Frontal cortex (tissue), 3 donors: ENCODE measurements at regions not wholly inside any gene's neighbourhood (a gene's known extent, or its start where the extent isn't known, plus 50 kb on each side); places are given as distances from the start of the nearest gene placed in this dataset.

ENCODE experiments used
- DNase-seq, 2 donors: peaks; one replicate each; pipeline ENCODE4 v3.0.0; 2012; ENCODE audit warnings: low spot score in 2 of 2
- FAIRE-seq: peaks from 2 replicates; lab custom pipeline; 2012; peaks lifted over from hg19 to GRCh38; lab: Jason Lieb, UNC
- donor health status: control.
- donor health status: control.
- donor health status: control.

GRCh38 chr21:32185103-32185502 lies 93.7 kb downstream of the MIS18A start:
- no peak for FAIRE-seq
- no peak for DNase-seq

- DNase-seq, result no peak
- FAIRE-seq, result no peak
Measured at GRCh38 chr21:32184485-32184884, 94.4 kb downstream of the MIS18A start.

GRCh38 chr21:32184065-32184464 lies 94.8 kb downstream of the MIS18A start:
- FAIRE-seq, result no peak

DNA sequence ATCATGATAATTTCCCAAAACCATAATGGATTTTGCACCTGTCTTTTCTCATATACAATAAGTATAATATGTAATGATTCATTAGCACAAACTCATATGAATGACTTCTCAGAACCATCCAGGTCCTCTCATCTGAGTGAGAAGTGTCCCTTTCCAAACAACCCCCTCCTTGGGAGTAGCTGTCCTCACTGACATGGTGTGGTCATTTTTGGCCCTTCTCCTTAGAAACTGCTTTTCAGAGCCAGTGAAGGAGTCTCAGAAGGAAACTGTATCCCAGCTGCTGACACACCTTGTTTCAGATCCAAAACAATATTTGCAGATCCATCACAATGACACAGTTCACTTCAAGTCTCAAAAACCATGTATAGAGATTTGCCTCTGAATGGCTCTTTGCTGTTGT lies 95.5 kb downstream of the MIS18A start:
- FAIRE-seq (no peak), DNase-seq (no peak)

More at GRCh38 chr21:32184065-32184464, 94.8 kb downstream of the MIS18A start:
- no peak for DNase-seq

- DNase-seq (no peak), FAIRE-seq (no peak)
Measured at GRCh38 chr21:32182449-32182848, 96.4 kb downstream of the MIS18A start.

DNA sequence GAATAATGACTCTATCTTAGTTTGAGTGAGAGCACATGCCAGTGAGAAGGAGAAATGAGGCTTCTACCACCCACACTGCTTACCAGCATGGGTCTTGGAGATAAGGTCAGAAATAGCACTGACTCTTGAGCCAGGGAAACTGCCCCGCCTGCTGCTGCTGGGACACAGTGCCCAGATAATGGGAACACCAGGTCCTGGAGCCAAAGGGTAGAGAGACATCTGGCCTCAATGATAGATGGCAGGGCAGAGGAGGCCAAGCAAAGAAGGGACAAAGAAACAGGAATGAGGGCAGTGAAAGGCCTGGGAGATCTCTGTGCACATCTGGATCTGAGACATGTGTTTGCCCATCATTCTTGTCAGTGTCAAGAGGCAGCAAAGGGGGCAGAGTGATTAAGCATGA lies 97.4 kb downstream of the MIS18A start:
- no peak for DNase-seq
- FAIRE-seq, result no peak

DNA sequence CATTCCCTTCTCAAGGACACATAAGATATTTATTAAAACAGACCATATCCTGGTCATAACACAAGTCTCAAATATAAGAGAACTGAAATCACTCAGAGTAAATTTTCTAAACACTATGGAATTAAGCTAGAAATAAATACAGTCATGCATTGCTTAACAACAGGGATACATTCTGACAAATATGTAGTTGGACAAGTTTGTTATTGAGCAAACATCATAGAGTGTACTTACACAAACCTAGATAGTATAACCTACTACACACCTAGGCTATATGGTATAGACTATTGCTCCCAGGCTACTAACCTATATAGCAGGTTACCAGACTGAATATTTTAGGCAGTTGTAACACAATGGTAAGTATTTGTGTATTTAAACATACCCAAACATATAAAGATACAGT lies 104.0 kb downstream of the MIS18A start:
- DNase-seq (no peak), FAIRE-seq (no peak)

- no peak for FAIRE-seq
- no peak for DNase-seq
Measured at GRCh38 chr21:32173121-32173724, 105.6 kb downstream of the MIS18A start.

GRCh38 chr21:32172106-32172505 lies 106.7 kb downstream of the MIS18A start:
- DNase-seq, result no peak
- no peak for FAIRE-seq

DNA sequence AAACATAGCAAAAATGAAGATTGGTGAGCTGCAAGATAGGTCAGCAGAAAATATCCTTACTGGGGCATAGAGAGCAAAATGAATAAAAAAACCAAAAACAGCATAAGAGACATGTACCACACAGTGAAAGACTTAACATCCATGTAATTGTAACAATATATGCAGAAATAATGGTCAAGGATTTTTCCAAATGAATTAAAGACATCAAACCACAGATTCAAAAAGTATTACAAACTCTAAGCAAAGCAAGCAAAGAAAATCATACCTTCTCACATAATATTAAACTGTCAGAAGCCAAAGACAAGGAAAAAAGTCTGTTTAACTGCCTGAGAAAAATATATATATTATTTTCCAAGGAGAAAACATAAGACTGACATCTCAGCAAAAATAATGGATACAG lies 111.3 kb downstream of the MIS18A start:
- DNase-seq (no peak), FAIRE-seq (no peak)

DNA sequence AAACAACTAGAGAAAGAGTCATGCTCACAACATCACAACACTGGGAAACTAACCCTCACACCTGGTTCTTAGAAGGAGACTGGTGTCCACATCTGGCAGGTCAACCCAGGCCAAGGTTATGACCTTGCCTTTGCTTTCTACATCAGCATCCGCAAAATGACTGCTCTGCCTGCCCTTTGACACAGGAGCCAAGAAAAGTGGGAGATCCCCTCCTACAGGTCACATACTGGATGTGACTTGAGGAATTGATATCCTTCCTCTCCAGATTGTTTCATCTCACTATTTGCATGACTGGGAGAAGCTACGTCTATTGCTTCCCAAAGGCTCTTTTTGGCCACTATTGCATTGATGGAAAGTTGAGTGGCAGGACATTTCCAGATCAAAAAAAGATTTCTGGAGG lies 115.5 kb downstream of the MIS18A start:
- DNase-seq, result no peak
- no peak for FAIRE-seq

DNA sequence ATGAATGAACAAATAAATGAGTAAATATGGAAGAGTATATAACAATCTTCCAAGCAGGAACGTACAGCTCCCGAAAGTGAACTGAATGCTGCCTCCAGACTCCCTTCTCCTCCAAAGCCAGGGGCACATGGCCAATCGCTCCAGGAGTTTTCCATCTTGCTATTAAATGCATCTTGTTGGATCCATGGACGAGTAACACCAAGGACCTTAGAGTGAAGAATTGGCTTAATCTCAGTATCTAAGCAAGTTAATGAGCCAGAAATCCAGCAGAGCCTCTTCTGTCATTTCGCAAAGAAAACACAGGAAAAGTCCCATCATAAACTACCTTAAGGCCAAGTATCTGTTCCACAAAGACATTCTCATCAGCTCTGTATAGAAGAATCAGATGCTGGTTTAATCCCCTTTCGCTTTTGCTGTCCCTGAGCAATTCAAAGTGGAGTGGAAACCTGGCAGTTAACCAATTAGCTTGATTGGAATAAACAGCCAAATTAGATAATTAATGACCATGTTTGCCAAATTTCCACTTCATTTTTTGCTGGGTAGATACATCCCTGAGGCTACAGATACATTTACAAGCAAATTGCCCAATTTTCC lies 116.0 kb downstream of the MIS18A start:
- DNase-seq (no peak), FAIRE-seq (no peak)

DNA sequence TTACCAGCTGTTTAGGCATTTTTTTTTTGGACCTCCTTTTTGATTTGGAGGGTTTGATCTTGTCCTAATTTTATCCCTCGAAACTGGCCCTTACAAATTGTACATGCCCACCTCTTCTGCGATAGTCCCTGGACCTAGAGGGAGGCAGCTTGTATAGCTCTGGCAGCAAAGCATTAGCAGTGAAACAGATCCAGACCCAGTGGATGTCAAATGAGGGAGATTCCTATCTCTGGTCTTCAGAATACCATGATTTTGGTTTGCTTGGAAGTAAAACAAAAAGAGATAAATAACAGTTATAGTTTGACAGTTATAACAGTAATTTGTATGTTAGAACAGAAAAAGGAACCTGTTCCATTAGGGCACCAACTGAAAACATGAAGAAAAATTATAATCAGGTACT lies 123.6 kb downstream of the MIS18A start:
- DNase-seq, result no peak
- no peak for FAIRE-seq

DNA sequence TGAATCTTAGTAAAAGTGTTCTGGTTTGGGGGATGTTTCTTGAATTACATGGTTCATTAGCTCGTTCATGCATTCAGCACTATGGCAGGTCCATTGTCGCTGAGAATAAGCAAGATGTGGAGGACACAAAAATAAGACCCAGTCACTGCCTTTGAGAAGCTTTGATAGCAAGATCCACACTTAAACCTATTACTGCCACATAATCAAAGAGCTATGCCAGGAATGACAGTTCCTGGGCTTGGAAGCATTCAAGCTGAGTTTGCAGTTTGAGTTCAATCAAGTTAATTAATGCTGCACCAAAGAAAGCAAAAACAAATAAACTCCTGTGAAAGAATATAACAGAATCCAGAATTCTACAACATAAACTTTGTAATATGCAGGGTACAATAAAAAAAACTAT lies 131.8 kb downstream of the MIS18A start:
- no peak for FAIRE-seq
- DNase-seq, result no peak

DNA sequence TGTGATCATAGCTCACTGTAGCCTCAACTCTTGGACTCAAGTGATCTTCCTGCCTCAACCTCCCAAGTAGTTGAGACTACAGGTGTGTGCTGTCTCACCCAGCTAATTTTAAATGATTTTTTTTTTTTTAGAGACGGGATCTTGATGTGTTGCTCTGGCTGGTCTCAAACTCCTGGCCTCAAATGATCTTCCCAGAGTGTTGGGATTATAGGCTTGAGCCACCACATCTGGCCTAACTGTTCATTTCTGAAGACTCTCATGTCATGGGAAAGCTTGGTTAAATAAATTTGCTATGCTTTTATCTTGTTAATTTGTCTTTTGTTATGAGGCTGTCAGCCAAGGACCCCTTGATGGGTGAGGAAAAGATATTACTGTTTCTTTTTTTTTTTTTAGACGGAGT lies 134.0 kb downstream of the MIS18A start:
- no peak for FAIRE-seq

DNA sequence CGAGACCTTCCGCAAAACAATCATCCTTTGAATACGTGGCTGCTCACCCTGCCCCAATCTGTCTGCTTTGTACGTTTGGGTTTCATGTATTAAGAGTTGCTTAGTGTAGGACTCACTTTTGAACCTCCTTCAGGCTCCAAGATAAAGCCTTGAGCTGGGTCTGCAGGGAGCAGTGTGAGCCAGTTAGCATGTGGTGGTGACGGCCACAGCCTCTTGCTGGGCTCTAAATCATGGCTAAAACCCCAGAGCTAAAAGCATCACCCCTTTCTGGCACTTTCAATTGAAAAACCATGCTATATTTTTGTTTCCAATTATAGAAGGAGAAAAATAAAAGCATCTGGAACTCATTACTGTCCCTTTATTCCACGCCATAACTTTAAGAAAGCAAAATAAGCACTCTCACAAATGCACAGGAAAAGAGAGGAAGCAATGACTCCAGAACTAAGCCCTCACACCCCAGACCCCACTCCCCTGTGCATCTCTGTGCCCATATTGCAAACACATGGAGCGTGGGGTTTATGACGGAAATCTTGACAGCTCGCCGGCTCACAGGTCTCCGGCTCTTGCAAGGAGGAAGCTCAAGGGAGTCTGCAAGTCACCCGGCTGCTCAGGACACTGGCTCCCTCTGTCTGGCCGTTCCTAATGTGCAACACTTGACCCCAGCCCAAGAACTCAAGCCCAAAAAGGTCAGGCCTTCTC lies 135.5 kb downstream of the MIS18A start:
- no peak for FAIRE-seq
- DNase-seq, result no peak

More for the DNA sequence above, 134.0 kb downstream of the MIS18A start:
- no peak for DNase-seq

DNA sequence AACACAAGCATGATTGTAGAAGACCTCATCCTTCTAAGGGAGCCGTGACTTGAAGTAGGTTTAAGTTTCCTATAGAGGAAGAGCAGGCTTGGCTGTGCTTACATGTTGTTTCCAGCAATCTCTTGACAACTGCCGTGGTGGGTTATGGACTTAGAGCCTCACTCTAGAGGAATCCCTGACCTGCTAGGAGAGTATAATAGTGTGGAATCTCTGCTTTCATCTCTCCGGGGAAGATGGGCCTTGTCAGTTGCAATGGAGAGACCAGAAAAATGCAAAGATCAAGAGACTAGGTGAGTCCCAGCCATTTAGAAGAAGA lies 137.6 kb downstream of the MIS18A start:
- no peak for DNase-seq
- FAIRE-seq, result no peak

- FAIRE-seq (no peak), DNase-seq (no peak)
Measured at GRCh38 chr21:32140604-32141317, 138.1 kb downstream of the MIS18A start.

DNA sequence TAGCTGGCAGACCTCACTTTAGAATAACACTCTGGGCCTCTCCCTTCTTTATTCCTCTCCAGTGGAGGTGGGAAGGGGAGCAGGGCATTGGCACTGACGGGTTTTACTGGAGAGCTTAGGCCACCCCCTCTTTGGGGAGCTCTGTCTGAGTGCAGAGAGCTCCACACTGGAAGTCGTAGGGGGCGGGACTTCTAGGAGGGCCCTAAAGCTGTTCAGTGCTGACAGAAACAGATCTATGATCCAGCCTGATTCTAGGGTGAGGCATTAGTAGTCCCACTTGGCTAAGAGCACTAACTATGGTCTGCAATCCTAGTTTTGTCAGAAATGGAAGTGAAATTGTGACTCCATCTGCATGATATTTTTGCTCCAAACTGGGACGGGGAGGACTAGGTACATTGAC lies 138.7 kb downstream of the MIS18A start:
- no peak for DNase-seq
- no peak for FAIRE-seq

DNA sequence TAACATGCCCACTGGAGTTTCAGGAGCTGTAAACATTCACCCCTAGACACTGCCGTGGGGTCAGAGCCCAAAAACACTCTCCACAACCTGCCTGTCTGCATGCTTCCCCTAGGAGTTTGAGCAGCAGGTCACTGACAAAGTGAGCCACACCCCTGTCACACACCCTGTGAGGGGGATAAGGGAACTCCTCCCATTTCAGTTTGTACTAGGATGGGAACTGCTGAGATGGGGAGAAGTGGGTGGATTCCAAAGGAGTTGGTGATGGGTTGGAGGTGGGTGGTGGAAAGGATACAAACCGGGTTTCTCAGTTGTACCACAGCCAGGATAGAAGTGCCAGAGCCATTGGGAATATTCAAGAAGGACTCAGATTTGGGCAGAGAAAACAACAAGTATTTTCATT lies 140.2 kb downstream of the MIS18A start:
- DNase-seq (no peak), FAIRE-seq (no peak)

DNA sequence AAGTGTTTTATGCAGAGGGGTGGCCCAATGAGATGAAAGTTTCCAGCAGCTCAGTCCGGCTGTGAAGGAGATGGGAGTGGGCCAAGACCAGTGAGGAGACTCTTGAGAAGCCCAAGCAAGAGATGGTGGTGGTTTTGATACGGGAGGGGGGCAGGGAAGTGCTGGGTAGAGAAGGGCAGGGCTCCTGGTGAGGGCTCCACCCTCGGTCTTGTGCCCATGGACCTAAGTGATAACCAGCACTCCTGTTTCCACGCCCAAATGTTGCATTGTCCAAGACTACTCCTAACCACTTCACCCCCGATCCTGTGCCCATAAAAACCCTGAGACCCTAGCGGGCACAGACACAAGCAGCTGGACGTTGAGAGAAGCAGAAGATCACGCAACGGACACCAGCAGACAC lies 140.9 kb downstream of the MIS18A start:
- no peak for FAIRE-seq

More for the DNA sequence above, 140.9 kb downstream of the MIS18A start:
- no peak for DNase-seq
